ENCODE measurements at regions not wholly inside any gene's neighbourhood (a gene's known extent, or its start where the extent isn't known, plus 50 kb on each side); places are given as distances from the start of the nearest gene placed in this dataset.
A peak's percentile ranks its signal among the peaks of the same experiment; 100 is the strongest.

- DNase-seq (ENCODE audit: low read depth in 1 of 2, low spot score in 1 of 2), result peak in 1 of 2 donors; percentile 47
- Histone ChIP-seq H3K4me1 (ENCODE audit: low read depth) (no peaks in the 10 kb centered on the region), H3K4me3 (no peak overlapping the region), H3K36me3 (no peaks in the 10 kb centered on the region), H3K9me3 (ENCODE audit: low read depth) (no peaks in the 10 kb centered on the region), H3K27me3 (peaks cover 49% of the 10 kb centered on the region), H3K27ac (no peak overlapping the region)
- no peak for TF ChIP-seq CTCF (IDR thresholded peaks at IDR 0.05; ENCODE audit: low read depth, low read length)
Observed at GRCh38 chr16:80198311-80199299, 342.2 kb upstream of the DYNLRB2 start.

DNA sequence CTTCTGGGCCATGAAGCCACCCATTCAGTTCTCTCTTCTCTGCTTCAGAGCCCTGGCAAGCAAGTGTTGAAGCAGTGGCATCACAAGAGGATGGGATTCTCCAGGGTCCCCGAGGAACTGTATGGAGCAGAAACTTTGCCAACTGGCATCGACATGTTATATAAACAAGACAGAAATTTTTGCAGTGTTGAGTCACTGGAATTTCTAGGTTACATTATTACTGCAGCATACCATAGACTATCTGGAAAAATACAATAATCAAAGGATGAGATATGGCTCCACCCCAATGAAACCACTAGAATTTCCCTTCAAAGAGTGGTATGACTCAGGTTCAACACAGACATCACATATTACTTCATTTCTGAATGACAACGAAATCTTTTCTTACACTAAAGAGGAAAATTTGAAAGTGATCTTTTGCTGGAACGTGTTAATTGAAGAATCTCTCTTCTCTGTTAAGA is 343.0 kb upstream of the DYNLRB2 start:
- Histone ChIP-seq H3K9me3 (ENCODE audit: low read depth) (no peaks in the 10 kb centered on the region), H3K27ac (no peak overlapping the region), H3K36me3 (no peaks in the 10 kb centered on the region), H3K4me3 (no peak overlapping the region), H3K4me1 (ENCODE audit: low read depth) (no peaks in the 10 kb centered on the region), H3K27me3 (peaks cover 41% of the 10 kb centered on the region)
- peak in 1 of 2 donors; percentile 71 for DNase-seq (ENCODE audit: low read depth in 1 of 2, low spot score in 1 of 2)
- no peak for TF ChIP-seq CTCF (IDR thresholded peaks at IDR 0.05; ENCODE audit: low read depth, low read length)

DNA sequence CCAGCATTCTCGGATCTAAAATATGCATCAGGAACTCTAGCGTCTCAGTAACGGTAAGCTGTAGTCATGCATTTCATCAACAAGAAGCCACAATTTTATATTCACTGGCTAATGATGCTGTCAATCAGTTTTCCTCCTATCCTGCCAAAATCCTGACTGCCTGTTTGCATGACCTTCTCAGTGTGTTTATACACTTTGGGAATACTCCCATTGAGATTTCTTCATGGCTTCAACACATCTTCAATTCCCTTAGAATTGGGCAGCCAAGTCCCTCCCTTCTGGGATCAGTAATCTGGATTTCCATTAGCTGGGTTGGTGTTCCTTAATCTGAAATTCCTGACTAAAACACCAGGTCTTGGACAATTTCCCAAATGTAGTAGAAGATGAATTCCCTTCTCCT is 348.9 kb upstream of the DYNLRB2 start:
- no peak for DNase-seq (ENCODE audit: low read depth in 1 of 2, low spot score in 1 of 2)
- H3K4me3 ChIP-seq, result no peak overlapping the region

DNA sequence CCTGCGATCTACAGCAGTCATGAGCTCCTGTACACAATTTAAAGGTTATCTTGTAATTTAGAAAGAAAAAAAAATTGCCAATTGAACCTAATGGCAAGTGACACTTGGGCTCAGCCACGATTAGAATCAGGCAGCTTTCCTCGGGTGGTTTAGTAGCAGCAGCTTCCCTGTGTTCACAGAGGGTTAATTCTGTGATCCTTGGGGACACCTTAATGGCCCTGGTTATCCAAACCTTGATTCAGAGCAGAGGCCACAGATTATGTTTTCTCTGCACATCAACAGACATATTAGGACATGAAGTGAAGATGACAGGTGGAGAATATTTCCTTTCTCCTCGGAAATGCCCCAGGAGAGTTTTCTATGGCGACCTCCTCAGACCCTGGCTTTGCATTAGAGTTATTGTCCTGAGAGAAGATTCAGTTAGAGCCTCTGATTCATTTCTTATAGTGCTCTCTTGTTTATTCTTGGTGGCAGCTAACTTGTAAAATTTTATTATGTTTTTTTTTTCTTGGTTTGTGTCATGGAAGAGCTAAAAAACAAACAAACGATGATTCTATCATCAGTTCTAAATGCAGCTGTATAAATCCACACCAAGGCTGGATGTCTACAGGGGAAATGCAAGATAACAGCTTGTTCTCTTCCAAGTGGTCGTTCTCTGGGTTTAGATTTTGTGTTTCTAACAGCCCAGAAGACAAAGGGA is 351.2 kb upstream of the DYNLRB2 start:
- no peak for DNase-seq (ENCODE audit: low read depth in 1 of 2, low spot score in 1 of 2)
- no peak for TF ChIP-seq CTCF (IDR thresholded peaks at IDR 0.05; ENCODE audit: low read depth, low read length)
- Histone ChIP-seq H3K9me3 (ENCODE audit: low read depth) (no peaks in the 10 kb centered on the region), H3K4me1 (ENCODE audit: low read depth) (no peaks in the 10 kb centered on the region), H3K36me3 (no peaks in the 10 kb centered on the region), H3K27me3 (peaks cover 9% of the 10 kb centered on the region), H3K27ac (no peak overlapping the region), H3K4me3 (no peak overlapping the region)

More for the DNA sequence above, 348.9 kb upstream of the DYNLRB2 start:
- Histone ChIP-seq H3K36me3 (no peaks in the 10 kb centered on the region), H3K4me1 (ENCODE audit: low read depth) (no peaks in the 10 kb centered on the region), H3K9me3 (ENCODE audit: low read depth) (no peaks in the 10 kb centered on the region), H3K27me3 (peaks cover 14% of the 10 kb centered on the region), H3K27ac (no peak overlapping the region)
- no peak for TF ChIP-seq CTCF (IDR thresholded peaks at IDR 0.05; ENCODE audit: low read depth, low read length)

DNA sequence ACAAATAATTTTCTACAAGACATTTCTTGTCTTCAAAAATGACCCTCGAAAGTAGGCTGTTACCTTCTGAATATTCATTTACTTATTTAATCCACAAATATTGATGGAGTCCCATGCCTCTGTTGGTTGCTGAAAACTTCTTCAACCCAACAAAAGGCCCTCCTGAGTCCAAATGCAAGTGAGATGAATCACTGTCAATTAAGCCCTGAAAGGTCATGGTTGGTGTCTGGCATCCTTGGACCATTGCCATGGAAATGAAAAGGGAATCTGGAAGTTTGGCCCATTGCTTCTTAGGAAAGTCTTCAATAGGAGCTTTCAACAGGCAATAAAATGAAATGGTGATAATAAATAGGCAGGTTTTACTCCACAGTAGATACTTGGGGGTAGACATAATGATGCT is 364.7 kb upstream of the DYNLRB2 start:
- no peak for DNase-seq (ENCODE audit: low read depth in 1 of 2, low spot score in 1 of 2)

More for the DNA sequence above, 364.7 kb upstream of the DYNLRB2 start:
- TF ChIP-seq CTCF (IDR thresholded peaks at IDR 0.05; ENCODE audit: low read depth, low read length), result no peak
- no peaks in the 10 kb centered on the region for H3K4me1 ChIP-seq (ENCODE audit: low read depth)
- no peaks in the 10 kb centered on the region for H3K9me3 ChIP-seq (ENCODE audit: low read depth)
- no peak overlapping the region for H3K4me3 ChIP-seq
- no peak overlapping the region for H3K27ac ChIP-seq
- no peaks in the 10 kb centered on the region for H3K27me3 ChIP-seq
- no peaks in the 10 kb centered on the region for H3K36me3 ChIP-seq
